ENCODE measurements at regions not wholly inside any gene's neighbourhood (a gene's known extent, or its start where the extent isn't known, plus 50 kb on each side); places are given as distances from the start of the nearest gene placed in this dataset.

GRCh38 chr14:100673807-100674154 lies 52.9 kb upstream of the DLK1 start:
- Histone ChIP-seq H3K27me3 (ENCODE audit: insufficient read depth, poor library complexity, severe bottlenecking) (peaks cover 2% of the 10 kb centered on the region), H3K4me3 (replicated peaks; ENCODE audit: insufficient read depth, low read length) (no peak overlapping the region), H3K27ac (replicated peaks) (no peak overlapping the region)
- TF ChIP-seq CTCF (IDR thresholded peaks at IDR 0.05; ENCODE audit: insufficient read depth, low read length) (no peak), SPI1 (IDR thresholded peaks at IDR 0.05; ENCODE audit: borderline replicate concordance, low read depth) (no peak), GABPA (IDR thresholded peaks at IDR 0.05; ENCODE audit: low read depth) (no peak), POLR2AphosphoS5 (IDR thresholded peaks at IDR 0.05; ENCODE audit: low read depth) (no peak), REST (IDR thresholded peaks at IDR 0.05; ENCODE audit: insufficient replicate concordance, low read depth) (no peak)
- no peak for DNase-seq (ENCODE audit: low read depth in 1 of 2, low spot score in 1 of 2)

- H3K4me3 ChIP-seq (replicated peaks; ENCODE audit: insufficient read depth, low read length) = no peak overlapping the region
- DNase-seq (ENCODE audit: low read depth in 1 of 2, low spot score in 1 of 2) = no peak
- TF ChIP-seq REST (IDR thresholded peaks at IDR 0.05; ENCODE audit: insufficient replicate concordance, low read depth) (no peak), GABPA (IDR thresholded peaks at IDR 0.05; ENCODE audit: low read depth) (no peak), POLR2AphosphoS5 (IDR thresholded peaks at IDR 0.05; ENCODE audit: low read depth) (no peak), SPI1 (IDR thresholded peaks at IDR 0.05; ENCODE audit: borderline replicate concordance, low read depth) (no peak), CTCF (IDR thresholded peaks at IDR 0.05; ENCODE audit: insufficient read depth, low read length) (no peak)
- peaks cover 2% of the 10 kb centered on the region for H3K27me3 ChIP-seq (ENCODE audit: insufficient read depth, poor library complexity, severe bottlenecking)
- no peak overlapping the region for H3K27ac ChIP-seq (replicated peaks)
Observed at GRCh38 chr14:100674428-100674827, 52.3 kb upstream of the DLK1 start.

- TF ChIP-seq POLR2AphosphoS5 (IDR thresholded peaks at IDR 0.05; ENCODE audit: low read depth) (no peak), GABPA (IDR thresholded peaks at IDR 0.05; ENCODE audit: low read depth) (no peak), CTCF (IDR thresholded peaks at IDR 0.05; ENCODE audit: insufficient read depth, low read length) (no peak), REST (IDR thresholded peaks at IDR 0.05; ENCODE audit: insufficient replicate concordance, low read depth) (no peak), SPI1 (IDR thresholded peaks at IDR 0.05; ENCODE audit: borderline replicate concordance, low read depth) (no peak)
- Histone ChIP-seq H3K4me3 (replicated peaks; ENCODE audit: insufficient read depth, low read length) (no peak overlapping the region), H3K27me3 (ENCODE audit: insufficient read depth, poor library complexity, severe bottlenecking) (peaks cover 2% of the 10 kb centered on the region), H3K27ac (replicated peaks) (no peak overlapping the region)
- no peak for DNase-seq (ENCODE audit: low read depth in 1 of 2, low spot score in 1 of 2)
Observed at GRCh38 chr14:100674897-100675619, 51.6 kb upstream of the DLK1 start.
